GM12864 (cell line): ENCODE measurements at regions not wholly inside any gene's neighbourhood (a gene's known extent, or its start where the extent isn't known, plus 50 kb on each side); places are given as distances from the start of the nearest gene placed in this dataset.

ENCODE experiments used
- DNase-seq: peaks from one replicate; pipeline ENCODE4 v3.0.0-alpha.2; 2011; ENCODE audit warnings: low read depth
- H3K4me3 ChIP-seq: 2 replicates; pipeline ENCODE4 v1.5.1; 2011; ENCODE audit warnings: mild to moderate bottlenecking, low read depth, low read length, control low read depth
- TF ChIP-seq, protein P1 (sequence below): IDR thresholded peaks from 2 replicates; pipeline ENCODE4 v1.5.1; 2011; ENCODE audit warnings: low read depth, mild to moderate bottlenecking, moderate library complexity, low read length, control low read depth, inconsistent platforms; ENCODE audit errors: missing control alignments

GRCh38 chr2:2558476-2558875 lies 227.4 kb upstream of the MYT1L start:
- no peak overlapping the region for H3K4me3 ChIP-seq
- TF ChIP-seq, protein P1, sequence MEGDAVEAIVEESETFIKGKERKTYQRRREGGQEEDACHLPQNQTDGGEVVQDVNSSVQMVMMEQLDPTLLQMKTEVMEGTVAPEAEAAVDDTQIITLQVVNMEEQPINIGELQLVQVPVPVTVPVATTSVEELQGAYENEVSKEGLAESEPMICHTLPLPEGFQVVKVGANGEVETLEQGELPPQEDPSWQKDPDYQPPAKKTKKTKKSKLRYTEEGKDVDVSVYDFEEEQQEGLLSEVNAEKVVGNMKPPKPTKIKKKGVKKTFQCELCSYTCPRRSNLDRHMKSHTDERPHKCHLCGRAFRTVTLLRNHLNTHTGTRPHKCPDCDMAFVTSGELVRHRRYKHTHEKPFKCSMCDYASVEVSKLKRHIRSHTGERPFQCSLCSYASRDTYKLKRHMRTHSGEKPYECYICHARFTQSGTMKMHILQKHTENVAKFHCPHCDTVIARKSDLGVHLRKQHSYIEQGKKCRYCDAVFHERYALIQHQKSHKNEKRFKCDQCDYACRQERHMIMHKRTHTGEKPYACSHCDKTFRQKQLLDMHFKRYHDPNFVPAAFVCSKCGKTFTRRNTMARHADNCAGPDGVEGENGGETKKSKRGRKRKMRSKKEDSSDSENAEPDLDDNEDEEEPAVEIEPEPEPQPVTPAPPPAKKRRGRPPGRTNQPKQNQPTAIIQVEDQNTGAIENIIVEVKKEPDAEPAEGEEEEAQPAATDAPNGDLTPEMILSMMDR, result no peak
- no peak for DNase-seq

GRCh38 chr2:2557475-2557874 lies 226.4 kb upstream of the MYT1L start:
- no peak overlapping the region for H3K4me3 ChIP-seq
- TF ChIP-seq, protein P1, result no peak
- no peak for DNase-seq

GRCh38 chr2:2550856-2551255 lies 219.8 kb upstream of the MYT1L start:
- TF ChIP-seq, protein P1, result no peak
- no peak for DNase-seq

GRCh38 chr2:2547911-2548310 lies 216.8 kb upstream of the MYT1L start:
- TF ChIP-seq, protein P1, result no peak
- H3K4me3 ChIP-seq, result no peak overlapping the region
- no peak for DNase-seq

More at GRCh38 chr2:2550856-2551255, 219.8 kb upstream of the MYT1L start:
- no peak overlapping the region for H3K4me3 ChIP-seq

DNA sequence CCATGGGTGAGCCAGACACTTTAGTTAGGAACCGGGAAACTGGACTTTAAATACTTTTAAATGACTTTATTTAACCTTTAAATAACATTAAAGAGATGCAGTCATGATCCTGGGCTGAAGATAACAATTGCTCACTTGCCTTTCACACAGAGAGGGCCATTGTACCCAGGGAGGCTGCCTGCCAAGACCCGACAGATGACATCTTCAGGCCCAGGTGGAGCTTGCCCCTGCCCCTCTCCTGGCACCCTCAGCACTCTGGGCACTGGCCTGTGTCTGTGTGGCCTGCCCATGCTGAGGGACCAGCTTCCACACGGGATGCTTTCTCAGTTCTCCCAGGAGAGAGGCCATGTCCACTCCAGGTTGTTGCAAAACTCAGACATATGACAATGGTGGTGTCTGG lies 216.4 kb upstream of the MYT1L start:
- no peak overlapping the region for H3K4me3 ChIP-seq
- TF ChIP-seq, protein P1, result no peak
- no peak for DNase-seq

- no peak overlapping the region for H3K4me3 ChIP-seq
- no peak for DNase-seq
- TF ChIP-seq, protein P1, result no peak
Observed at GRCh38 chr2:2546046-2546445, 215.0 kb upstream of the MYT1L start.

GRCh38 chr2:2542966-2543611 lies 212.0 kb upstream of the MYT1L start:
- TF ChIP-seq, protein P1, result no peak
- H3K4me3 ChIP-seq, result no peak overlapping the region
- no peak for DNase-seq
